T-helper 17 cell (primary cell): ENCODE measurements at regions not wholly inside any gene's neighbourhood (a gene's known extent, or its start where the extent isn't known, plus 50 kb on each side); places are given as distances from the start of the nearest gene placed in this dataset.
"Not testable (repeated sequence)": the region's sequence is repeated elsewhere in the genome, so short reads cannot be mapped to it uniquely, and the experiment has no call there.

Experiments used
- ATAC-seq: fragments of 150-1000 bp; cut with Tn5 transposase; 2 replicates; pipeline ENCODE4 v1.10.0; 2021; ENCODE audit warnings: mild to moderate bottlenecking, moderate library complexity
- DNase-seq, 3 donors: peaks; one replicate each; pipeline versions ENCODE4 v3.0.0 to v3.0.0-alpha.2; 2020 to 2021
- H3K9me3 ChIP-seq: one replicate; pipeline ENCODE4 v1.7.0; 2013; ENCODE audit warnings: low read length, mild to moderate bottlenecking; ENCODE audit not compliant: control insufficient read depth, poor library complexity, severe bottlenecking
- H3K27ac Mint-ChIP-seq: one replicate; pipeline ENCODE4 v1.8.0; 2022; ENCODE audit warnings: mild to moderate bottlenecking, moderate library complexity, mixed read lengths
- H3K27me3 Mint-ChIP-seq: one replicate; pipeline ENCODE4 v1.8.0; 2022; ENCODE audit warnings: mixed read lengths
- H3K36me3 Mint-ChIP-seq: one replicate; pipeline ENCODE4 v1.8.0; 2022; ENCODE audit warnings: low read depth, mixed read lengths
- H3K4me1 Mint-ChIP-seq: one replicate; pipeline ENCODE4 v1.8.0; 2022; ENCODE audit warnings: mild to moderate bottlenecking, mixed read lengths
- H3K4me3 Mint-ChIP-seq: one replicate; pipeline ENCODE4 v1.8.0; 2022; ENCODE audit warnings: mild to moderate bottlenecking, moderate library complexity, mixed read lengths

GRCh38 chr9:102840335-102840734 lies 154.8 kb upstream of the CYLC2 start:
- H3K36me3 Mint-ChIP-seq = no peaks in the 10 kb centered on the region
- H3K4me1 Mint-ChIP-seq = no peaks in the 10 kb centered on the region
- DNase-seq = no peak
- no peak overlapping the region for H3K4me3 Mint-ChIP-seq
- no peak for ATAC-seq
- H3K9me3 ChIP-seq = no peaks in the 10 kb centered on the region
- no peaks in the 10 kb centered on the region for H3K27me3 Mint-ChIP-seq
- no peak overlapping the region for H3K27ac Mint-ChIP-seq

- no peaks in the 10 kb centered on the region for H3K4me1 Mint-ChIP-seq
- H3K4me3 Mint-ChIP-seq = no peak overlapping the region
- ATAC-seq = no peak
- DNase-seq = no peak
- no peaks in the 10 kb centered on the region for H3K36me3 Mint-ChIP-seq
- no peak overlapping the region for H3K27ac Mint-ChIP-seq
- no peaks in the 10 kb centered on the region for H3K9me3 ChIP-seq
- H3K27me3 Mint-ChIP-seq = no peaks in the 10 kb centered on the region
Measured at GRCh38 chr9:102832814-102833213, 162.3 kb upstream of the CYLC2 start.

- Mint-ChIP-seq H3K27me3 (no peaks in the 10 kb centered on the region), H3K4me1 (no peaks in the 10 kb centered on the region), H3K36me3 (no peaks in the 10 kb centered on the region), H3K27ac (no peak overlapping the region), H3K4me3 (no peak overlapping the region)
- DNase-seq (no peak), ATAC-seq (no peak)
- no peaks in the 10 kb centered on the region for H3K9me3 ChIP-seq
Measured at GRCh38 chr9:102796244-102796643, 198.9 kb upstream of the CYLC2 start.

- no peaks in the 10 kb centered on the region for H3K36me3 Mint-ChIP-seq
- no peaks in the 10 kb centered on the region for H3K9me3 ChIP-seq
- H3K4me3 Mint-ChIP-seq = no peak overlapping the region
- H3K27ac Mint-ChIP-seq = no peak overlapping the region
- DNase-seq = no peak
- H3K27me3 Mint-ChIP-seq = no peaks in the 10 kb centered on the region
- ATAC-seq = no peak
- no peaks in the 10 kb centered on the region for H3K4me1 Mint-ChIP-seq
Measured at GRCh38 chr9:102795532-102795931, 199.6 kb upstream of the CYLC2 start.

- H3K27me3 Mint-ChIP-seq = no peaks in the 10 kb centered on the region
- H3K9me3 ChIP-seq = no peaks in the 10 kb centered on the region
- H3K4me1 Mint-ChIP-seq = no peaks in the 10 kb centered on the region
- no peak overlapping the region for H3K4me3 Mint-ChIP-seq
- DNase-seq (no peak), ATAC-seq (no peak)
- no peak overlapping the region for H3K27ac Mint-ChIP-seq
- H3K36me3 Mint-ChIP-seq = no peaks in the 10 kb centered on the region
Measured at GRCh38 chr9:102779356-102779755, 215.8 kb upstream of the CYLC2 start.

GRCh38 chr9:102778746-102779145 lies 216.4 kb upstream of the CYLC2 start:
- H3K27me3 Mint-ChIP-seq = no peaks in the 10 kb centered on the region
- no peak for ATAC-seq
- H3K4me3 Mint-ChIP-seq = no peak overlapping the region
- no peaks in the 10 kb centered on the region for H3K36me3 Mint-ChIP-seq
- H3K27ac Mint-ChIP-seq = no peak overlapping the region
- no peak for DNase-seq
- no peaks in the 10 kb centered on the region for H3K9me3 ChIP-seq
- no peaks in the 10 kb centered on the region for H3K4me1 Mint-ChIP-seq

- H3K9me3 ChIP-seq = no peaks in the 10 kb centered on the region
- no peak for DNase-seq
- H3K27me3 Mint-ChIP-seq = no peaks in the 10 kb centered on the region
- no peak for ATAC-seq
- no peak overlapping the region for H3K4me3 Mint-ChIP-seq
- H3K36me3 Mint-ChIP-seq = no peaks in the 10 kb centered on the region
- H3K27ac Mint-ChIP-seq = no peak overlapping the region
- no peaks in the 10 kb centered on the region for H3K4me1 Mint-ChIP-seq
Measured at GRCh38 chr9:102770704-102771103, 224.4 kb upstream of the CYLC2 start.

GRCh38 chr9:102769307-102769706 lies 225.8 kb upstream of the CYLC2 start:
- H3K9me3 ChIP-seq = no peaks in the 10 kb centered on the region
- H3K4me3 Mint-ChIP-seq = no peak overlapping the region
- no peak overlapping the region for H3K27ac Mint-ChIP-seq
- DNase-seq = no peak
- no peaks in the 10 kb centered on the region for H3K27me3 Mint-ChIP-seq
- H3K4me1 Mint-ChIP-seq = no peaks in the 10 kb centered on the region
- no peaks in the 10 kb centered on the region for H3K36me3 Mint-ChIP-seq
- no peak for ATAC-seq

GRCh38 chr9:102768002-102768401 lies 227.1 kb upstream of the CYLC2 start:
- DNase-seq (no peak), ATAC-seq (no peak)
- Mint-ChIP-seq H3K36me3 (no peaks in the 10 kb centered on the region), H3K27me3 (no peaks in the 10 kb centered on the region), H3K4me1 (no peaks in the 10 kb centered on the region), H3K27ac (no peak overlapping the region), H3K4me3 (no peak overlapping the region)
- H3K9me3 ChIP-seq = no peaks in the 10 kb centered on the region

GRCh38 chr9:102767076-102767475 lies 228.1 kb upstream of the CYLC2 start:
- H3K4me3 Mint-ChIP-seq = no peak overlapping the region
- ATAC-seq (no peak), DNase-seq (no peak)
- H3K27ac Mint-ChIP-seq = no peak overlapping the region
- no peaks in the 10 kb centered on the region for H3K4me1 Mint-ChIP-seq
- no peaks in the 10 kb centered on the region for H3K27me3 Mint-ChIP-seq
- no peaks in the 10 kb centered on the region for H3K9me3 ChIP-seq
- H3K36me3 Mint-ChIP-seq = no peaks in the 10 kb centered on the region

- Mint-ChIP-seq H3K27ac (no peak overlapping the region), H3K4me3 (no peak overlapping the region), H3K4me1 (no peaks in the 10 kb centered on the region), H3K27me3 (no peaks in the 10 kb centered on the region), H3K36me3 (no peaks in the 10 kb centered on the region)
- ATAC-seq (no peak), DNase-seq (no peak)
- H3K9me3 ChIP-seq = no peaks in the 10 kb centered on the region
Measured at GRCh38 chr9:102740578-102740977, 254.6 kb upstream of the CYLC2 start.

- Mint-ChIP-seq H3K27ac (no peak overlapping the region), H3K4me1 (no peaks in the 10 kb centered on the region), H3K36me3 (no peaks in the 10 kb centered on the region), H3K27me3 (no peaks in the 10 kb centered on the region), H3K4me3 (no peak overlapping the region)
- DNase-seq (no peak), ATAC-seq (no peak)
- no peaks in the 10 kb centered on the region for H3K9me3 ChIP-seq
Measured at GRCh38 chr9:102728946-102729345, 266.2 kb upstream of the CYLC2 start.

- Mint-ChIP-seq H3K27me3 (no peaks in the 10 kb centered on the region), H3K4me1 (no peaks in the 10 kb centered on the region), H3K4me3 (no peak overlapping the region), H3K27ac (no peak overlapping the region), H3K36me3 (no peaks in the 10 kb centered on the region)
- H3K9me3 ChIP-seq = no peaks in the 10 kb centered on the region
- DNase-seq = no peak
- no peak for ATAC-seq
Measured at GRCh38 chr9:102714184-102714583, 280.9 kb upstream of the CYLC2 start.

- not testable (repeated sequence) for H3K27me3 Mint-ChIP-seq, H3K36me3 Mint-ChIP-seq, H3K4me3 Mint-ChIP-seq, H3K9me3 ChIP-seq, H3K4me1 Mint-ChIP-seq, ATAC-seq, DNase-seq, H3K27ac Mint-ChIP-seq
Measured at GRCh38 chr9:102712910-102713309, 282.2 kb upstream of the CYLC2 start.

- no peaks in the 10 kb centered on the region for H3K36me3 Mint-ChIP-seq
- DNase-seq = no peak
- ATAC-seq = no peak
- H3K27me3 Mint-ChIP-seq = no peaks in the 10 kb centered on the region
- no peak overlapping the region for H3K27ac Mint-ChIP-seq
- no peaks in the 10 kb centered on the region for H3K4me1 Mint-ChIP-seq
- H3K9me3 ChIP-seq = no peaks in the 10 kb centered on the region
- no peak overlapping the region for H3K4me3 Mint-ChIP-seq
Measured at GRCh38 chr9:102700936-102701335, 294.2 kb upstream of the CYLC2 start.
